AG04450 (cell line): ENCODE measurements at regions not wholly inside any gene's neighbourhood (a gene's known extent, or its start where the extent isn't known, plus 50 kb on each side); places are given as distances from the start of the nearest gene placed in this dataset.
A peak's percentile ranks its signal among the peaks of the same experiment; 100 is the strongest.

Experiments
- CTCF ChIA-PET: fragments of 300-600, 350-600 bp; formaldehyde crosslinking; extraction: SDS; loops from one replicate; lab custom pipeline; 2022; ENCODE audit warnings: antibody characterized with exemption, inconsistent platforms; lab: Charles Lee
- POLR2A ChIA-PET: fragments of 350-600 bp; formaldehyde crosslinking; extraction: SDS; loops from one replicate; lab custom pipeline; 2021; ENCODE audit warnings: antibody characterized with exemption, inconsistent platforms; lab: Yijun Ruan, JAX
- DNase-seq: peaks from one replicate; pipeline ENCODE4 v3.0.0-alpha.2; 2011; ENCODE audit warnings: low read depth, low spot score
- H3K27ac ChIP-seq: one replicate; pipeline ENCODE4 v1.5.1; 2012; ENCODE audit warnings: low read depth, low read length, control low read depth
- H3K27me3 ChIP-seq: one replicate; pipeline ENCODE4 v1.6.0; 2012; ENCODE audit warnings: low read length; ENCODE audit not compliant: control insufficient read depth, insufficient read depth
- H3K4me3 ChIP-seq: 2 replicates; pipeline ENCODE4 v1.5.1; 2011; ENCODE audit warnings: mild to moderate bottlenecking, low read depth, low read length, control low read depth
- H3K9me3 ChIP-seq: 2 replicates; pipeline ENCODE4 v1.5.1; 2012; ENCODE audit warnings: low read length; ENCODE audit not compliant: control insufficient read depth, insufficient read depth
- CTCF ChIP-seq: IDR thresholded peaks from 2 replicates; pipeline ENCODE4 v1.5.1; 2011; ENCODE audit warnings: low read depth, low read length, control low read depth, inconsistent platforms

- ChIA-PET POLR2A (no interaction called here), CTCF (no interaction called here)
- DNase-seq = peak; percentile 0
- TF ChIP-seq CTCF = no peak
- no peaks in the 10 kb centered on the region for H3K27me3 ChIP-seq
- no peaks in the 10 kb centered on the region for H3K9me3 ChIP-seq
- H3K4me3 ChIP-seq = no peak overlapping the region
- H3K27ac ChIP-seq = no peak overlapping the region
Measured at GRCh38 chr18:76209597-76209996, 285.4 kb downstream of the ZNF516 start.

GRCh38 chr18:76208678-76209306 is 286.2 kb downstream of the ZNF516 start:
- no peak for TF ChIP-seq CTCF
- no peak overlapping the region for H3K27ac ChIP-seq
- CTCF ChIA-PET = no interaction called here
- no peaks in the 10 kb centered on the region for H3K9me3 ChIP-seq
- no peaks in the 10 kb centered on the region for H3K27me3 ChIP-seq
- POLR2A ChIA-PET = no interaction called here
- no peak overlapping the region for H3K4me3 ChIP-seq
- DNase-seq = no peak

- no peak for DNase-seq
- H3K4me3 ChIP-seq = no peak overlapping the region
- ChIA-PET CTCF (no interaction called here), POLR2A (no interaction called here)
- no peak for TF ChIP-seq CTCF
- H3K27me3 ChIP-seq = no peaks in the 10 kb centered on the region
- no peak overlapping the region for H3K27ac ChIP-seq
- H3K9me3 ChIP-seq = no peaks in the 10 kb centered on the region
Measured at GRCh38 chr18:76205906-76206305, 289.1 kb downstream of the ZNF516 start.

DNA sequence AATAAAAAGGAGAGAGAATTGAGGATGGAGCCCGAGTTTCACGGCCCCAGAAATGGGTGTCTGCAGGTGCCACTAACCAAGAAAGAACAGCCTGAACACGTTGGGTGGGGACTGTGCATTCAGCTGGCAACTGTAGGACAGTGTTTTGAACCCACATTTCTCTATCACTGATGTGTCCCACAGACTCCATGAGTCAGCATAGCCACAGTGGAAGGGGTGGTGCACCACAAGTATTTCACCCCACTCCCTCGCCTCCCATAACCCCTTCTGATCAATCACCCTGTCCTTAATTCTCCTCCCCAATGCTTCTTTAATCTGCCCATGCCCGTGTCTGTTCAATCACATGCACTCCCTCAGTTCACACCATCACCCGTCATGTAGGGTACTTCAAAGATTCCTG is 291.5 kb downstream of the ZNF516 start:
- POLR2A ChIA-PET = no interaction called here
- Histone ChIP-seq H3K9me3 (no peaks in the 10 kb centered on the region), H3K4me3 (no peak overlapping the region), H3K27ac (no peak overlapping the region), H3K27me3 (no peaks in the 10 kb centered on the region)
- no peak for DNase-seq
- CTCF ChIA-PET = no interaction called here
- TF ChIP-seq CTCF = no peak

DNA sequence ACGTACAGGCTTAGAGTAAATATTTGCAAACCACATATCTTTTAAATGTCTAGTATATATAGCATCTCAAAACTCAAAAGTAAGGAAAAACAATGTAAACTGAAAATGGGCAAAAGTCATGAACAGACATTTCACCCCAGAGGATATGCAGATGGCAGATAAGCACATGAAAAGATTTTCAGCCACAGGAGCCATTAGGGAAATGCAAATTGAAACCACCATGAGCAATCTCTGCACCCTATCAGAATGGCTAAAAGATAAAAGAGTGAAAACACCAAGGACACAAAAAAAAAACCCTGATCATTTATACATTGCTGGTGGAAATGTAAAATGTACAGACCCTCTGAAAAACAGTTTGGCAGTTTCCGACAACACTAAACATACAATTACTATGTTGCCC is 292.7 kb downstream of the ZNF516 start:
- Histone ChIP-seq H3K27ac (no peak overlapping the region), H3K27me3 (no peaks in the 10 kb centered on the region), H3K9me3 (no peaks in the 10 kb centered on the region), H3K4me3 (no peak overlapping the region)
- CTCF ChIA-PET = no interaction called here
- no peak for DNase-seq
- TF ChIP-seq CTCF = no peak
- POLR2A ChIA-PET = no interaction called here
